ENCODE measurements at regions not wholly inside any gene's neighbourhood (a gene's known extent, or its start where the extent isn't known, plus 50 kb on each side); places are given as distances from the start of the nearest gene placed in this dataset.
"Not testable (repeated sequence)": the region's sequence is repeated elsewhere in the genome, so short reads cannot be mapped to it uniquely, and the experiment has no call there.

DNA sequence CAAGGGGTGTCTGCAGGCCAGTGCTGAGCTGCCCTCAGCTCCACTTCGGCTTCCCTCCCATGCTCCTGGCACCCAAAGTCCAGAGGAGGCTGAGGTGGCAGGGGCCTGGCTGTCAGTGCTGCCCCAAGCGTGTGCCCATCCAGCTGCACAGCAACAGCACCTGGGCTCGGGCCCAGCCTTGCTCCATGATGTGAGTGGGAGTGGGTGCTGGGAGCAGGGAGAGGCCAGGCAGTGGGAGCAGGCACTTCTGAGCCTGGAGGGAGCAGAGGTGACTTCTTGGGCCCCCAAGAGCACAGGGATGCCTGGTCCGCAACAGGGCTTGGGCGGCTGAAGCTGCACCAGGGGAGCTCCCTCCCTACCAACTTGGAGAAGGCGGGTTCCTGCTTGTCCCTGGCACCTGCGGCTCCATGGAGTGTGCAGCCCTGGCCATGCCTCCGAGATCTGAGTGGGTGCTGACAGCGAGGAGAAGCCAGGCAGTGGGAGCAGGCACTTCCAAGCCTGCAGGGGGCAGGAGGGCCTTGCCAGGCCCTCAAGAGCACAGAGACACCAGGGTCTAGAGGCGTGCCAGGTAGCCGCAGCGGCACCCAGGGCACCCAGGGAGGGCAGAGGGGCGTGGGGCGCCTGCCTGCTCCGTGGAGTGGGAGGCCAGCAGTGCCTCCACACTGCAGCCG is 366.7 kb upstream of the SGO1 start:
- Histone ChIP-seq H3K9ac (ENCODE audit: insufficient read depth, low read length) (no peak overlapping the region), H3K27me3 (ENCODE audit: control insufficient read depth, insufficient read depth, low read length) (no peaks in the 10 kb centered on the region), H3K79me2 (ENCODE audit: control insufficient read depth, insufficient read depth, low read length) (no peaks in the 10 kb centered on the region), H3K9me3 (ENCODE audit: control insufficient read depth, insufficient read depth, low read depth, low read length) (no peaks in the 10 kb centered on the region), H3K36me3 (ENCODE audit: control insufficient read depth, insufficient read depth, low read length) (no peaks in the 10 kb centered on the region), H3K4me2 (ENCODE audit: extremely low read depth, insufficient read depth, low read length) (no peak overlapping the region), H3K27ac (ENCODE audit: insufficient read depth, low read length) (no peak overlapping the region), H3K4me3 (replicated peaks in 1 of 4; ENCODE audit: control extremely low read depth in 1 of 4, insufficient read depth in 1 of 4, low read depth in 3 of 4, low read length in 4 of 4) (no peak overlapping the region), H2AFZ (ENCODE audit: low read length) (no peak overlapping the region), H3K4me1 (ENCODE audit: control insufficient read depth, extremely low read depth, insufficient read depth, low read length) (no peaks in the 10 kb centered on the region), H4K20me1 (ENCODE audit: control insufficient read depth, extremely low read depth, insufficient read depth, low read length) (no peaks in the 10 kb centered on the region)
- TF ChIP-seq EZH2 (IDR thresholded peaks at IDR 0.05; ENCODE audit: low read length, missing control alignments), result no peak
- TF ChIP-seq, protein P1, sequence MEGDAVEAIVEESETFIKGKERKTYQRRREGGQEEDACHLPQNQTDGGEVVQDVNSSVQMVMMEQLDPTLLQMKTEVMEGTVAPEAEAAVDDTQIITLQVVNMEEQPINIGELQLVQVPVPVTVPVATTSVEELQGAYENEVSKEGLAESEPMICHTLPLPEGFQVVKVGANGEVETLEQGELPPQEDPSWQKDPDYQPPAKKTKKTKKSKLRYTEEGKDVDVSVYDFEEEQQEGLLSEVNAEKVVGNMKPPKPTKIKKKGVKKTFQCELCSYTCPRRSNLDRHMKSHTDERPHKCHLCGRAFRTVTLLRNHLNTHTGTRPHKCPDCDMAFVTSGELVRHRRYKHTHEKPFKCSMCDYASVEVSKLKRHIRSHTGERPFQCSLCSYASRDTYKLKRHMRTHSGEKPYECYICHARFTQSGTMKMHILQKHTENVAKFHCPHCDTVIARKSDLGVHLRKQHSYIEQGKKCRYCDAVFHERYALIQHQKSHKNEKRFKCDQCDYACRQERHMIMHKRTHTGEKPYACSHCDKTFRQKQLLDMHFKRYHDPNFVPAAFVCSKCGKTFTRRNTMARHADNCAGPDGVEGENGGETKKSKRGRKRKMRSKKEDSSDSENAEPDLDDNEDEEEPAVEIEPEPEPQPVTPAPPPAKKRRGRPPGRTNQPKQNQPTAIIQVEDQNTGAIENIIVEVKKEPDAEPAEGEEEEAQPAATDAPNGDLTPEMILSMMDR (conservative IDR thresholded peaks at IDR 0.05 in 1 of 2, IDR thresholded peaks at IDR 0.05 in 1 of 2; ENCODE audit: low read depth in 1 of 2, low read length in 2 of 2), result no peak
- DNase-seq (ENCODE audit: low read depth in 2 of 2), result no peak

DNA sequence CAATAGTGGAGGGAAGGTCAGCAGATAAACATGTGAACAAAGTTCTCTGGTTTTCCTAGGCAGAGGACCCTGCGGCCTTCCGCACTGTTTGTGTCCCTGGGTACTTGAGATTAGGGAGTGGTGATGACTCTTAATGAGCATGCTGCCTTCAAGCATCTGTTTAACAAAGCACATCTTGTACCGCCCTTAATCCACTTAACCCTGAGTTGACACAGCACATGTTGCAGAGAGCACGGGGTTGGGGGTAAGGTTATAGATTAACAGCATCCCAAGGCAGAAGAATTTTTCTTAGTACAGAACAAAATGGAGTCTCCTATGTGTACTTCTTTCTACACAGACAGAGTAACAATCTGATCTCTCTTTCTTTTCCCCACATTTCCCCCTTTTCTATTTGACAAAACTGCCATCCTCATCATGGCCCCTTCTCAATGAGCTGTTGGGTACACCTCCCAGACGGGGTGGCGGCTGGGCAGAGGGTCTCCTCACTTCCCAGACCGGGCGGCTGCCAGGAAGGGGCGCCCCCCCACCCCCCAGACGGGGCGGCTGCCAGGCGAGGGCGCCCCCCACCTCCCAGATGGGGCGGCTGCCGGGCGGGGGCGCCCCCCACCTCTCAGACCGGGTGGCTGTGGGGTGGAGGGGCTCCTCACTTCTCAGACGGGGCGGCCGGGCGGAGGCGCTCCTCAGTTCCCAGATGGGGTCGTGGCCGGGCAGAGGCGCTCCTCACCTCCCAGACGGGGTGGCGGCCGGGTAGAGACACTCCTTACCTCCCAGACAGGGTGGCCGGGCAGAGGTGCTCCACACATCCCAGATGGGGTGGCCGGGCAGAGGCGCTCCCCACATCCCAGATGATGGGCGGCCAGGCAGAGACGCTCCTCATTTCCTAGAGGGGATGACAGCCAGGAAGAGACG is 361.6 kb upstream of the SGO1 start:
- not testable (repeated sequence) for H3K27ac ChIP-seq (ENCODE audit: insufficient read depth, low read length); H4K20me1 ChIP-seq (ENCODE audit: control insufficient read depth, extremely low read depth, insufficient read depth, low read length); H3K4me3 ChIP-seq (replicated peaks in 1 of 4; ENCODE audit: control extremely low read depth in 1 of 4, insufficient read depth in 1 of 4, low read depth in 3 of 4, low read length in 4 of 4); H3K9ac ChIP-seq (ENCODE audit: insufficient read depth, low read length); H3K27me3 ChIP-seq (ENCODE audit: control insufficient read depth, insufficient read depth, low read length); H3K4me1 ChIP-seq (ENCODE audit: control insufficient read depth, extremely low read depth, insufficient read depth, low read length); H3K4me2 ChIP-seq (ENCODE audit: extremely low read depth, insufficient read depth, low read length); H3K36me3 ChIP-seq (ENCODE audit: control insufficient read depth, insufficient read depth, low read length); DNase-seq (ENCODE audit: low read depth in 2 of 2); H3K9me3 ChIP-seq (ENCODE audit: control insufficient read depth, insufficient read depth, low read depth, low read length); H2AFZ ChIP-seq (ENCODE audit: low read length); H3K79me2 ChIP-seq (ENCODE audit: control insufficient read depth, insufficient read depth, low read length)

DNA sequence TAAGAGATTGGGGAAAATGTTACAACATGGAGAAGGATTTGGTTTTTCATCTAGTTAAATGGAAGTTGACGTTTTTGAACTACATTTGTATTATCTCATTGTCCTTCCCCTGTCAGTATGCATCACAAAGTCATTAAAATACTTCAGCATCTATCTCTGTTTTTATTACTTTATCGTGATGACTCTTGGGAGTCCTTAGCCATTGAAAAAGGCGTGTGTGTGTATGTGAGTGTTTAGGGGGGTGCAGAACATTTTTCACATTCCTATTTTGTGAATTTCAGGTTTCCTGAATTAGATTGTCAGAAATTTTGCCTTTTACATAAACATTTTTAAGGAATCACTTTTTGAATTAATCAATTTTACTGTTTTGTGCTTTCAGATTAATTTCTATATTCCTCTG is 360.6 kb upstream of the SGO1 start:
- TF ChIP-seq, protein P1 (conservative IDR thresholded peaks at IDR 0.05 in 1 of 2, IDR thresholded peaks at IDR 0.05 in 1 of 2; ENCODE audit: low read depth in 1 of 2, low read length in 2 of 2), result no peak
- no peak for TF ChIP-seq EZH2 (IDR thresholded peaks at IDR 0.05; ENCODE audit: low read length, missing control alignments)

More for the DNA sequence above, 360.6 kb upstream of the SGO1 start:
- Histone ChIP-seq H3K27ac (ENCODE audit: insufficient read depth, low read length) (no peak overlapping the region), H3K4me1 (ENCODE audit: control insufficient read depth, extremely low read depth, insufficient read depth, low read length) (no peaks in the 10 kb centered on the region), H3K9me3 (ENCODE audit: control insufficient read depth, insufficient read depth, low read depth, low read length) (no peaks in the 10 kb centered on the region), H2AFZ (ENCODE audit: low read length) (peak overlapping the region; percentile 14), H3K9ac (ENCODE audit: insufficient read depth, low read length) (no peak overlapping the region), H3K4me2 (ENCODE audit: extremely low read depth, insufficient read depth, low read length) (no peak overlapping the region), H3K27me3 (ENCODE audit: control insufficient read depth, insufficient read depth, low read length) (no peaks in the 10 kb centered on the region), H4K20me1 (ENCODE audit: control insufficient read depth, extremely low read depth, insufficient read depth, low read length) (no peaks in the 10 kb centered on the region), H3K36me3 (ENCODE audit: control insufficient read depth, insufficient read depth, low read length) (no peaks in the 10 kb centered on the region), H3K4me3 (replicated peaks in 1 of 4; ENCODE audit: control extremely low read depth in 1 of 4, insufficient read depth in 1 of 4, low read depth in 3 of 4, low read length in 4 of 4) (no peak overlapping the region), H3K79me2 (ENCODE audit: control insufficient read depth, insufficient read depth, low read length) (no peaks in the 10 kb centered on the region)
- DNase-seq (ENCODE audit: low read depth in 2 of 2), result peak in 1 of 2 donors; percentile 32

Data from fibroblast of lung (primary cell).